HG03460 (cell line): ENCODE measurements at regions not wholly inside any gene's neighbourhood (a gene's known extent, or its start where the extent isn't known, plus 50 kb on each side); places are given as distances from the start of the nearest gene placed in this dataset.

Experiments
- ATAC-seq: cut with Tn5 transposase; IDR thresholded peaks from one replicate; pipeline ENCODE4 v1.9.1; 2021; ENCODE audit not compliant: unreplicated experiment

GRCh38 chr10:128419466-128420019 lies 293.3 kb upstream of the MKI67 start:
- no peak for ATAC-seq

DNA sequence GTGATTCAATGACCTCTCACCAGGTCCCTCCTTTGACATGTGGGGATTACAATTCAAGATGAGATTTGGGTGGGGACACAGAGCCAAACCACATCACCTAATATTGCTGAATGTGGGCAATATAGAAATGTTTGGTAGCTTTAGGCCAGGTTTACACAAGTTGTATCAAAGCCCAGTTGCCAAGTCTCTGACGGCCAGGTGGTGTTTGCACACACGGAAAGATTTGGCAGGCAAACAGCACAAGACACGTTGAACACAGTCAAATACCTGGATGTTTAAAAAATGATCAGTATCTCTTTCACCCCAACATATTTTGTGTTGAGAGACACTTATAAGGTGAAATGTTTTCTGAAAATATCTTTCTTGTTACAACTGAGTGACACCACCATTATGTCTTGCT lies 294.4 kb upstream of the MKI67 start:
- ATAC-seq, result no peak

DNA sequence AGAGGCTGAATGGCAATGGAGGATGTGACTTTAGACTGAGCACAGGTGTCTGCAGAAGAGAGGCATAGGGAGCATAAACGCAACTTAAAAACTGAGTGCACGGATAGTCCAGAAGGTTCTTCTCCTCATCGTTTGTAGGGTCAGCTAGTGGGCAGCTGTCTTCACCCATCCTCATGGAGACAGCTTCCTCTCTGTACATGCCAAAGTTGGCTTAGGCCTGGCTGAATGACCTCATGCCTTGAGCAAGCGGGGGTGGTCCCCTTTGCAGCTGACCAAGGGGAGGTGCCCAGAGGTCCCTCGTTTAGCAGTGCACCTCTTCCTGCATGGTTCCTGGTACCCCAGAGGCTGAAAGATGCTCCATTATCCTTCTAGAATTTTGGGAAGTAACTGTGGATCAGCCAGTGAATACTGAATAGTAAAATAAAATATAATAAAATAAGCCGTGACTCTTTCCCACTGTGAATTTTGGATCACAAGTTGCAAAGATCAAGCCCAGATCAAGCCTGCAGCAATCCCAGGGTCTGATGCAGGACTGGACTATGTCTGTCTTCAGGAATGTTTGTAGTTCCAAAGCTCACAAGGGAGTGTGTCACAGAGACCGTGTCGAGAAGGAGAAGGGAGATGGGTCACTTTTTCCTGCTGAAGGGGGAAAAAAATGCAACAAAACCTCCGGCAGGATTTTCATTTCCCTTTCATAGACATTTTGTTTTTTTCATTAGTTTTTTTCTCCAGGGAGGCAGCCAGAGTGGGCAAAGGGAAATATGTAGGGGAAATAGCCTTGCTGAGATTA lies 295.3 kb upstream of the MKI67 start:
- no peak for ATAC-seq

- no peak for ATAC-seq
Measured at GRCh38 chr10:128422190-128422589, 296.0 kb upstream of the MKI67 start.

- ATAC-seq, result no peak
Measured at GRCh38 chr10:128422999-128423398, 296.8 kb upstream of the MKI67 start.

DNA sequence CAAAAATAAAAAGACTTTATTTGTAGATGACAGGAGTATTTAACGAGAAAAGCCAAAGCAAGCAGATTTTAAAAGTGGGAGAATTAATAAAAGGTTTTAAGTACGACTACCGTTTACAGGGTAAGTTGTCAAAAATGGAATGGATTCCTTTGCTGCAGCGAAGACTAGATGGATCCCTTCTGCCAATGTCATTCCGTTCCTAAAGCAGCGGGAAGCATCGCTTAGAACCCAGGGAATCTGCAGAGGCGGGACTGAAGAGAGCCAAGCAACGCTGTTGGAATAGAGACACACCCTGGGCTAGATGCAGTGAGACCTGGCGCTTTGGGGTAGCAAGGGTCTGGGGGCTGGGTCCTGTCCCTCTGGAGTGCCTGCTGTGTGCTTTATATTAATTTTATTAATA lies 303.1 kb upstream of the MKI67 start:
- no peak for ATAC-seq

GRCh38 chr10:128429835-128430513 lies 303.8 kb upstream of the MKI67 start:
- ATAC-seq, result no peak

DNA sequence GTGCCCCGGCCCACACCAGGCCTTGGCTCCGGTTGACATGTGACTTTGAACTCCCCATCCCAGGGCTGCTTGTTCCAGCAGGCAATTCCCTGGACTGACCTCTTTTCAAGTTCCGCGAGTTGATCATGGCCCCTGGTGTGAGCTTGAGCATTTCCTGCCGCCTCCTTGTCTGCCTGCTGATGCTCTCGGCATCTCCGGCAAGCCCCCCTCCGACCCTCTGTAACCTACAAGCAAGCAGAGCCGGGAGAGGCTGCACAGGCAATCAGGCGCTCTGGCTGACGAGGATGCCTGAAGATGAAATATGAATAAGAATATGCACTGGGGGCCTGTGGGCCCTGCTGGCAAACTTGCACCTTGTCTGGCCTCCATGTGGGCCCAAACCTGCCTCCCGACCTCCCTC lies 304.9 kb upstream of the MKI67 start:
- no peak for ATAC-seq

GRCh38 chr10:128431506-128431905 lies 305.3 kb upstream of the MKI67 start:
- no peak for ATAC-seq

DNA sequence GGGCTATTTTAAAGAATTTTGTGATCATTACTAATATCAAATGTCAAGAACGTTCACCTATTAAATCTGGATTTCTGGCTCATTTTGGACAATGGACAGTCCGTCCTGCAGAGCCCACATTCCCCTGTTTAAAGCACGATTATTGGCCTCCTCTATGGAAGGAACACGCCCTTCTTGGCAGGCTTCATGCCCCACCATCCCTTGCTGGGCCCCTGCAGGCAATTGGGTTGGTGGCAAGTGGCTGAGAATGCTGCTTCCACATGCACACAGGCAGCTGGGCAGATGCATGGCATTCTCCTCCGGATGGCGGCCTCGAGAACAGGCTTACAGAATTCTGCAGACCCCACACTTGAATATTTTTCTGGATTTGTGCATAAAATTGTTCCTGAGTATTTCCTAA lies 305.8 kb upstream of the MKI67 start:
- ATAC-seq, result no peak

DNA sequence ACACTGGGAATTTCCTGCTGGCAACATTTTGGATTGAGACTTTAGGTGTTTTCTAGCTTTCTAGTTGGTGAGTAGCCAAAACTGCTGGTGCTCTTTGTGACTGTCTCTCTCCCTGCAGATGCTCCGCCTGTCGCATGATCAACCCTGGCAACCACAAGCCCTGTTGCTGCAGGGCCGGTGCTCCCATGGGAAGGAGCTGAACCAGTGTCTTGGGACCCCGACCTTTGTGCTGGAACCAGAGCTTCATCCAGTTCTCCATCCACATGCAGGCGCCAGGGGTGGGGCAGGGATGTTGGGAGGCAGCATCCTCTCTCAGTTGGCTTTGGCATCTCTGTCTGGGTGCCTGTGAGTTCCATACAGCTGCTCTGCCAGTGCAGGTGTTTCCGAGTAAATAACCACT lies 306.2 kb upstream of the MKI67 start:
- no peak for ATAC-seq

GRCh38 chr10:128435811-128436210 lies 309.6 kb upstream of the MKI67 start:
- ATAC-seq, result no peak

- no peak for ATAC-seq
Measured at GRCh38 chr10:128437786-128438345, 311.6 kb upstream of the MKI67 start.

- no peak for ATAC-seq
Measured at GRCh38 chr10:128438417-128439063, 312.3 kb upstream of the MKI67 start.

GRCh38 chr10:128440513-128441160 lies 314.4 kb upstream of the MKI67 start:
- ATAC-seq, result no peak

- ATAC-seq, result no peak
Measured at GRCh38 chr10:128443925-128444518, 317.8 kb upstream of the MKI67 start.

DNA sequence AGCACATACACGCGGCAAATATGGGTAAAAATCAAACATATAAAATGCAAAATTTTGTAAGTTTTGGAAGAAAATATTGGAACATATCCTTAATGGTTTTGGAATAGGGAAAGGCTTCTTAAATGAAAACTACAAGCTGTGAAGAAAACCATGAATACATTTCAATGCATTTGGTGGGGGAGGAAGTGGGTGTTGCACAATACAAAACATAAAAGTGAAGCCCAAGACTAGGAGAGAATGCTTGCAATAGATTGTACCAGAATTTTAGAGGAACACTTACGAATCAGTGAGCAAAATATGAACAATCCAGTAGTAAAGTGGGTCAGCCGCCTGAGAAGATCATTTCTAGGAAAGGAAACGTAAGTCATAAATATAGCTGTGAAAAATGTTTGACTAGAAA lies 322.6 kb upstream of the MKI67 start:
- no peak for ATAC-seq

DNA sequence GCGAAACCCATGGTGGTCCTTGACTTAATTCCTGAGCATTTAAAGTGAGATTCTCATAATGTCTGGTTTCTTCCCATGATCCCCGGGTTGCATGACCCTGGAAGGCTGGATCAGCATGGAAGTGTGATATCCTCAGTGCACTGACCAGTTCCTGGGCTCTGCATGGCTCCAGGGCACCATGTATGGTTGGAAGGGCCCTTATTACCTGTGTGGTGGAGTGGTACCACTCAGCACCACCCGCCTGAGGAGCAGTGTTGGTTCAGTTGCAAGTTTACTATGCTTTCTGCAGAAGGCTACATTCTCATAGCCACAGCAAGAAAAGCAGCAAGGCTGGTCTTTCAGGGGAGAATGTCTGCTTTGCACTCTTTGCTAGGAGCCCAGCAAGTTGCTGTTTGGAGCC lies 325.7 kb upstream of the MKI67 start:
- no peak for ATAC-seq

DNA sequence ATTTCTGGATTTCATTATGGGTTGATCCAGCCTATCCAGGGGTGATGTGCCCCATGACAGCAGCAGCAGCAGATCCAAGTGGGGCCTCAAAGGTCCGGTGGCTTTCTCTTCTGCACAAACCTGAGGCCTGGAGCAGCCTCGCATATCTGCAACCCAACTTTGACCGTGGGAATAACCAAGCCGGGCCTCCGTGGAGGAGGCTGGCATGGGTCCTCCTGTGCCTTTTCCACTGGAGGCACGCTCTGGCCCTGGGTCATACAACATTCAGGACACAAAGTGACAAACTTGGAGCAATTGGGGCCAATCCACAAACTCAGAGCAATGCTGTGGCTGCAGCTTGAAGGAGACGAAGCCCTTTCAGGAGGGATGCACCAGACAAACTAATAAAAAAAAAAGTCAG lies 330.0 kb upstream of the MKI67 start:
- ATAC-seq, result no peak

- no peak for ATAC-seq
Measured at GRCh38 chr10:128457136-128457535, 330.9 kb upstream of the MKI67 start.

DNA sequence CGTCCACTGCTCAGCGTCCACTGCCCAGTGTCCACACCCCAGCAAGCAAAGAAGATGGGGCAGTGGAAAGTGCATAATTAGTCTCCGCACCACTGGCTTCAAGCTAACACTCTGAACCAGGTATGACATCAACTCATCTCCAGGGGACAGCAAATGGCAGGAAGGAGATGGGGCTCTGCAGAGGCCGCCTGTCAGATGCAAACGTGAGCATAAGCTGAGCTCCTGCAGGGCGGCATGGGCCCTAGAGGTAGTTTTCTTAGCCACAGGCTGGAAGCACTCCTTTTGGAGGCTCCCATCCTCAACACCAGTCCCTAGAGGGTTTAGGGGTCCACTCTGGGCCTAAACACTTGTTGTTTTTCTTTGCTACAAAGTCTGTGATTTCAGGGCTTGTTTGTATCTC lies 335.8 kb upstream of the MKI67 start:
- ATAC-seq, result no peak
